NB4 (cell line): ENCODE measurements at regions not wholly inside any gene's neighbourhood (a gene's known extent, or its start where the extent isn't known, plus 50 kb on each side); places are given as distances from the start of the nearest gene placed in this dataset.

ENCODE experiments used
- POLR2A ChIP-seq: IDR thresholded peaks from 2 replicates; pipeline ENCODE4 v1.6.1; 2011; ENCODE audit warnings: mild to moderate bottlenecking; ENCODE audit not compliant: insufficient read length; ENCODE audit errors: extremely low read depth
- TF ChIP-seq, protein P1 (sequence below): IDR thresholded peaks from one replicate; pipeline ENCODE4 v1.5.1; 2012; ENCODE audit warnings: low read depth, low read length

DNA sequence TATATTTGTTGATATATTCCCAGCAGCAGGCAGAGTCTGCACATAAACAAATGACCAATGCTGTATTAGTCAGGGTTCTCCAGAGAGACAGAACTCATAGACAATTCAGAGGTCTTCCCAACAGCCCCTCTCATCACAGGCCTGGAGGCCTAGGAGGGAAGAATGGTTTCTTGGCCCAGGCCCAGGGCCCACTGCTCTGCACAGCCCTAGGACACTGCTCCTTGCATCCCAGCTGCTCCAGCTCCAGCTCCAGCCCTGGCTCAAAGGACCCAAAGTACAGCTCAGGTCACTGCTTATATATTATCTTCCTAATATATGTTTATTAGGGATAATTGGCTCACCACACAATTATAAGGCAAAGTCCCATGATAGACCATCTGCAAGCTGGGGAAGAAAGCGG, 749.9 kb downstream of the KCNJ2 start:
- TF ChIP-seq POLR2A = no peak
- TF ChIP-seq, protein P1, sequence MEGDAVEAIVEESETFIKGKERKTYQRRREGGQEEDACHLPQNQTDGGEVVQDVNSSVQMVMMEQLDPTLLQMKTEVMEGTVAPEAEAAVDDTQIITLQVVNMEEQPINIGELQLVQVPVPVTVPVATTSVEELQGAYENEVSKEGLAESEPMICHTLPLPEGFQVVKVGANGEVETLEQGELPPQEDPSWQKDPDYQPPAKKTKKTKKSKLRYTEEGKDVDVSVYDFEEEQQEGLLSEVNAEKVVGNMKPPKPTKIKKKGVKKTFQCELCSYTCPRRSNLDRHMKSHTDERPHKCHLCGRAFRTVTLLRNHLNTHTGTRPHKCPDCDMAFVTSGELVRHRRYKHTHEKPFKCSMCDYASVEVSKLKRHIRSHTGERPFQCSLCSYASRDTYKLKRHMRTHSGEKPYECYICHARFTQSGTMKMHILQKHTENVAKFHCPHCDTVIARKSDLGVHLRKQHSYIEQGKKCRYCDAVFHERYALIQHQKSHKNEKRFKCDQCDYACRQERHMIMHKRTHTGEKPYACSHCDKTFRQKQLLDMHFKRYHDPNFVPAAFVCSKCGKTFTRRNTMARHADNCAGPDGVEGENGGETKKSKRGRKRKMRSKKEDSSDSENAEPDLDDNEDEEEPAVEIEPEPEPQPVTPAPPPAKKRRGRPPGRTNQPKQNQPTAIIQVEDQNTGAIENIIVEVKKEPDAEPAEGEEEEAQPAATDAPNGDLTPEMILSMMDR = no peak
